ENCODE measurements at regions not wholly inside any gene's neighbourhood (a gene's known extent, or its start where the extent isn't known, plus 50 kb on each side); places are given as distances from the start of the nearest gene placed in this dataset.

DNA sequence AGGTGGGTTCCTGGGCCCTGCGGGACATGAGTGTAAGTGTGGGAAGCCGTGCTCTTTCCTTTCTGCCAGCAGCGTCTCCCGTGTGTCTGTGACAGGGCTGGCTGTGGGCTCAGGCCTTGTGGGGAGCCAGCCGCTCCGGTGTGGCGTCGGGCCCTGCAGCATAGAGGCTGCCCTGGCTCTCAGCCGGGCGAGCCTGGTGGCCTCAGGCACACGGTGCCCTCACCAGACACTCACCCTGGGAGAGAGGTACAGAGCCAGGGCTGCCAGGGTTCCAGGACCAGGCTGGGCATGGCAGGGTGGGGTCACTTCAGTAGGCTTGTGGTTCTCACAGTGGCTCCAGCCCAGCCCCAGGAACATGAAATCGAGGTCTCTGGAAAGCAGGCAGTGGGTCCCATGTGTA, 324.8 kb downstream of the TEX29 start:
- TF ChIP-seq CTCF (IDR thresholded peaks at IDR 0.05; ENCODE audit: partially characterized antibody, unreplicated experiment), result no peak
- H3K27me3 Mint-ChIP-seq (ENCODE audit: unreplicated experiment), result peaks cover 3% of the 10 kb centered on the region
- H3K27ac Mint-ChIP-seq (ENCODE audit: unreplicated experiment), result no peak overlapping the region
- H3K4me3 Mint-ChIP-seq (ENCODE audit: unreplicated experiment), result no peak overlapping the region
- no peaks in the 10 kb centered on the region for H3K4me1 Mint-ChIP-seq (ENCODE audit: low read depth, unreplicated experiment)
- no peak for DNase-seq
- no peaks in the 10 kb centered on the region for H3K36me3 Mint-ChIP-seq (ENCODE audit: unreplicated experiment)
- no peaks in the 10 kb centered on the region for H3K9me3 Mint-ChIP-seq (ENCODE audit: unreplicated experiment)

- H3K27ac Mint-ChIP-seq (ENCODE audit: unreplicated experiment), result no peak overlapping the region
- H3K4me1 Mint-ChIP-seq (ENCODE audit: low read depth, unreplicated experiment), result no peaks in the 10 kb centered on the region
- peaks cover 3% of the 10 kb centered on the region for H3K27me3 Mint-ChIP-seq (ENCODE audit: unreplicated experiment)
- H3K4me3 Mint-ChIP-seq (ENCODE audit: unreplicated experiment), result no peak overlapping the region
- no peak for DNase-seq
- no peaks in the 10 kb centered on the region for H3K36me3 Mint-ChIP-seq (ENCODE audit: unreplicated experiment)
- no peak for TF ChIP-seq CTCF (IDR thresholded peaks at IDR 0.05; ENCODE audit: partially characterized antibody, unreplicated experiment)
- H3K9me3 Mint-ChIP-seq (ENCODE audit: unreplicated experiment), result no peaks in the 10 kb centered on the region
These were observed 325.4 kb downstream of the TEX29 start for GRCh38 chr13:111645598-111646455.

DNA sequence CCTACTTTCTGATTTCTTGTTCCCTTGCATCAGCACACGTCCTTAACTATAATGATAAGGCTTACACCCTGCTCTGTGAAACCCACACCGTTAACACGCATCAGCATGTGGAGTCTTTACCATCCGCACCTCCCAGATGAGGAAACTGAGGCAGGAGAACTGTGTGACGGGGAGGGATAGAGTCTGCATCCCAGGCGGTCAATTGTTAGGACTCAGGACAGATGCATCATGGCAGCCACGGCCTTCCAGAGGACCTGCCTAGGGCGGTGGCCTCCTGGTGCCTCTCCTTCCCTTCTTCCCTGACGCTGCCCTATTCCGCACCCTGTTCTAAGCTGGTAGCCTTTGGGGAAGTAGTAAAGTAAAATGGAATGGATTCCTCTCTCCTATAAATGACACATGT, 326.0 kb downstream of the TEX29 start:
- H3K4me1 Mint-ChIP-seq (ENCODE audit: low read depth, unreplicated experiment), result no peaks in the 10 kb centered on the region
- H3K27ac Mint-ChIP-seq (ENCODE audit: unreplicated experiment), result no peak overlapping the region
- no peak for DNase-seq
- H3K9me3 Mint-ChIP-seq (ENCODE audit: unreplicated experiment), result no peaks in the 10 kb centered on the region
- no peak for TF ChIP-seq CTCF (IDR thresholded peaks at IDR 0.05; ENCODE audit: partially characterized antibody, unreplicated experiment)
- no peaks in the 10 kb centered on the region for H3K36me3 Mint-ChIP-seq (ENCODE audit: unreplicated experiment)
- H3K27me3 Mint-ChIP-seq (ENCODE audit: unreplicated experiment), result peaks cover 3% of the 10 kb centered on the region
- H3K4me3 Mint-ChIP-seq (ENCODE audit: unreplicated experiment), result no peak overlapping the region

DNA sequence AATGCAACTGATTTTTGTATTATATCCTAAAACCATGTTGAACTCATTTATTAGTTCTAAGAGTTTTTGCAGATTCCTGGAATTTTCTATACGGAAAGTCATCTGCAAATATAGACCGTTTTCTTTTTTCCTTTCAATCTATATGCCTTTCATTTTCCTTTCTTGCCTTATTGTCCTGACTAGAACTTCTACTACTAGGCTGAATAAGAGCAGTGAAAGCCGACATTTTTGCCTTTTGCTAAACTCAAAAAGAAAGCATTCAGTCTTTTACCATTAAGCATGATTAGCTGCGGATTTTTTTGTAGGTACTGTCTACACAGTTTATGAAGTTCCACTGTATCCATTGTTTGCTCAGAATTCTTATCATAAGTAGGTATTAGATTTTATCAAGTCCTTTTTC, 328.4 kb downstream of the TEX29 start:
- no peak for DNase-seq
- H3K4me1 Mint-ChIP-seq (ENCODE audit: low read depth, unreplicated experiment), result no peaks in the 10 kb centered on the region
- H3K27me3 Mint-ChIP-seq (ENCODE audit: unreplicated experiment), result peaks cover 3% of the 10 kb centered on the region
- TF ChIP-seq CTCF (IDR thresholded peaks at IDR 0.05; ENCODE audit: partially characterized antibody, unreplicated experiment), result no peak
- no peaks in the 10 kb centered on the region for H3K36me3 Mint-ChIP-seq (ENCODE audit: unreplicated experiment)
- H3K27ac Mint-ChIP-seq (ENCODE audit: unreplicated experiment), result no peak overlapping the region
- no peak overlapping the region for H3K4me3 Mint-ChIP-seq (ENCODE audit: unreplicated experiment)
- H3K9me3 Mint-ChIP-seq (ENCODE audit: unreplicated experiment), result no peaks in the 10 kb centered on the region

DNA sequence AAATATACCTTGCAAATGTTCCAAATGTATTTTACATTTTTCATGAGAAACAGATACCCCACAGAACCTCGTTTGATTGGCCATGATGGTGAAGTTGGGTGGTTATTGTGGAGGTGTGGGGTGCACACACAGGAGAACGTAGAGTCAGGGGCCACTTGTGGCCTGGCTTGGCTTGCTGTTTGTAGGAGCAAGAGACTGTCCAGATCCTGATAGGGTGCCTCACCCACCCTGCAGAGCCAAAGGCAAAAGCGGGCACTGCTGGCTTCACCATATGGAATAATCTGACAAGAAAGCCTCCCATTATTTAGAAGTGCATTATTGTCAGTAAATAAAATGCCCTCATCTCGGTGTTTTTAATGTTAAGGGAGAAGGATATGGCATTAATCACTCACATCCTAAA, 330.2 kb downstream of the TEX29 start:
- DNase-seq, result no peak
- no peaks in the 10 kb centered on the region for H3K9me3 Mint-ChIP-seq (ENCODE audit: unreplicated experiment)
- no peaks in the 10 kb centered on the region for H3K36me3 Mint-ChIP-seq (ENCODE audit: unreplicated experiment)
- H3K27me3 Mint-ChIP-seq (ENCODE audit: unreplicated experiment), result peaks cover 1% of the 10 kb centered on the region
- no peak overlapping the region for H3K27ac Mint-ChIP-seq (ENCODE audit: unreplicated experiment)
- TF ChIP-seq CTCF (IDR thresholded peaks at IDR 0.05; ENCODE audit: partially characterized antibody, unreplicated experiment), result no peak
- H3K4me3 Mint-ChIP-seq (ENCODE audit: unreplicated experiment), result no peak overlapping the region
- peaks cover 2% of the 10 kb centered on the region for H3K4me1 Mint-ChIP-seq (ENCODE audit: low read depth, unreplicated experiment)

Data from glutamatergic neuron (in vitro differentiated cells).